A172 (cell line): ENCODE measurements at regions not wholly inside any gene's neighbourhood (a gene's known extent, or its start where the extent isn't known, plus 50 kb on each side); places are given as distances from the start of the nearest gene placed in this dataset.
A peak's percentile ranks its signal among the peaks of the same experiment; 100 is the strongest.

Experiments used
- DNase-seq: peaks from one replicate; pipeline ENCODE4 v3.0.0-alpha.2; 2015; ENCODE audit warnings: low spot score

DNA sequence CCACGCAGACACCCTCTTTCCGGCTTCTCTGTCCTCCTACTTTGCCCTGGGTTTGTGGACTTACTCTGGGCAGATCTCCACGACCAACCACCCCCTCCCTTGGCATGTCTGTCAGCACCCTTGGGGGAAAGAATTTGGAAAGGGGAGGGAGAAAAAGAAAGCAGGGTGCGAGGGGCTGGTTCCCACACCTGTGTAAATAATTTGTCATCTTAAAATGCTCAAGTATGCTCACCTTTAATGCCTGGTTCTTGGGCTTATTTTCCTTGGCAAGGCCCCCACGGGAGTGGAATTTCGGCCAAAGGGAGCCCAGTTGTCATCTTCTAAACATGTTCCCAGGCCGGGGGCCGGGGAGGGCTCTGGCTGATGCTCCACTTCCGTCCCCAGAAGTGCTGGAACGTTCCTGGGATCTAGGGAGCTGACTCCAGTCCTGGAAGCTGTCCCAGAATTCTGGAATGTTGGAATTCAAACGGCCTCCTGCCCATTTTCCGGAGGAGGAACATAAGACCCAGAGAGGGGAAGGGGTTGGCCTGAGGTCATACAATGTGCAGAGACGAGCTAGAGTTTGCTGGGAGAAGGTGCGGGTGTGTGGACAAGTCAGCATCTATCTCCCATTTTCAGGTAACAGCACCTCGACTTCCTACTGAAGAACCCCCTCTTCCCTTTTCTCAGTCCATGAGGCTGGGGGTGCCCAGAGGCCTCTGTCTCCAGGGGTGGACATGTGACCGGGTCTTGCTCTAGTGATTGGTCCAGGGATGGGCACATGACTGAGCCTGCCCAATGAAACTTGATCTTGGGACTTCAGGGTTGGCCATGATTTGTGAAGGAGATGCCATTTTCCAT lies 122.3 kb downstream of the CEBPB start:
- DNase-seq, result peak; percentile 93

DNA sequence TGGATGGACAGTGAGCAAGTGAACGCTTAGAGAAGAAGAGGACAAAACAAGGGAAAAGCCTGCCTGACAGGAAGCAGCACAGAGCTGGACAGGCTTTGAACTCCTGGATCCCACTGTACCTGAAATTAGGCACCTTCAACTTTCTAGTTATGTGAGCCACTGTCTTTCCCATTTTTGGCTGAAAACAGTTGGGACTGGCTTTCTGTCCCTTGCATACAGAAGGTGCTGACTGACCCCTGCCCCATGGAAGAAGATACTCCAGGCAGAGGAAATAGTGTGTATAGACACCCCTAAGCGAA lies 122.8 kb downstream of the CEBPB start:
- no peak for DNase-seq

DNA sequence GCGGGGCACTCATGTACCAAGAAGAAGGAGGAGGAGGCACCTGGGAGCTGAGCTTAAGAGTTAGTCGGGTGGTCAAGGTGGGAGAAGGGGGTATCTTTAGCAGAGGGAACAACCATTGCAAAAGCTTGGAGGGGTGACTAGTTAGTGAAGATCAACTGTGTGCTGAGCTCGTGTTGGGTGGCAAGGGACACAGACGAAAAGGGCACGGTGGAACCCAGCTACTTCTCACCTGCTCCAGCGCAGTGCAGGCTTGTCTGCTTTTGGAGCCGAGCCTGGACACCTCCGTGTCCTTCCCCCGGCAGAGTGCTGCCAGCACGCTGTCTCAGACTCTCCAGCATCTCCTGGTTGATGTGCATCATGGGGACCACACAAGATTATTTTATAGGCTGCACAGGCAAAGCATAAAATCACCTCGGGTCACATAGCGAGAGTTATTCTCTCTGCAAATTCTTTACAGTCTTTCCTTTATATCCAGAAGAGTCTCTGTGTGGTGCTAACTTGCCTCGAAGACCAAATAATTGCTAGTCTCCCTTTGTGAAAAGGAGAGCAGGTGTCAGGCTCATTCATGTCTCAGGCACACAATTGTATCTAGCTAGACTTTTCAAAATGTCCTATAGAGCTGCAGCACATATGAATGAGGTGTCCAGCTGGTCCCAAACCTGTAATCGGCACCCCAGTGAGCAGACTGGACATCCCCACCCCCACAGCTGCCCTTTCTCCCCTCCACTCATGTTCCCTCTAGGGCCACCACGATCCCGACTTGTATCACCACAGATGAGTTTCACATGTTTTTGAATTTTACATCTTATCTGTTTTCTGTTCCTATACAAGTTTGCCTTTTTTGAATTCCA lies 123.4 kb downstream of the CEBPB start:
- DNase-seq, result no peak

DNA sequence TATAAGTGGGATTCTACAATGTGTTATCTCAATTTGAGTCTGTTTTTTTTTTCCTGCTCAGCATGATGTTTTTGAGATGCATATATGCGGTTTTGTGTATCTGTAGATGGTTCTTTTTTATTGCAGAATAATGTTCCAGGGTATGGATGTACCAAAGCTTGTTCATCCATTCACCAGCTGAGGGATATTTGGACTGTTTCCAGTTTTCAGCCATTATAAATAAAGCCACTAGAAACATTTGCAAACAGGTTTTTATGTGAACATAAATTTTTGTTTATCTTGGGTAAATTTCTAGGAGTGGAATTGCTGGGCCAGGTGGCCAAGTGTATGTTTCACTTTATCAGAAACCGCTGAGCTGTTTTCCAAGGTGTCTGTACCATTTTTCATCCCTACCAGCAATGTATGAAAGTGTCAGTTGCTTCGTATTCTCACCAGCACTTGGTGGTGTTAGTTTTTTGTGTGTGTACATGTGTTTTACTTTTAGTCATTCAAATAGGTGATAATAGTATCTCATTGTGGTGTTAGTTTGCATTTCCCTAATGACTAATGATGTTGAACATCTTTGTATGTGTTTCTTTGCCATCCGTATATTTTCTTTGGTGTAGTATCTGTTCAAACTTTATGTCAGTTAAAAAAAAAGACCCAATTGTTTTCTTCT lies 124.2 kb downstream of the CEBPB start:
- DNase-seq, result no peak

DNA sequence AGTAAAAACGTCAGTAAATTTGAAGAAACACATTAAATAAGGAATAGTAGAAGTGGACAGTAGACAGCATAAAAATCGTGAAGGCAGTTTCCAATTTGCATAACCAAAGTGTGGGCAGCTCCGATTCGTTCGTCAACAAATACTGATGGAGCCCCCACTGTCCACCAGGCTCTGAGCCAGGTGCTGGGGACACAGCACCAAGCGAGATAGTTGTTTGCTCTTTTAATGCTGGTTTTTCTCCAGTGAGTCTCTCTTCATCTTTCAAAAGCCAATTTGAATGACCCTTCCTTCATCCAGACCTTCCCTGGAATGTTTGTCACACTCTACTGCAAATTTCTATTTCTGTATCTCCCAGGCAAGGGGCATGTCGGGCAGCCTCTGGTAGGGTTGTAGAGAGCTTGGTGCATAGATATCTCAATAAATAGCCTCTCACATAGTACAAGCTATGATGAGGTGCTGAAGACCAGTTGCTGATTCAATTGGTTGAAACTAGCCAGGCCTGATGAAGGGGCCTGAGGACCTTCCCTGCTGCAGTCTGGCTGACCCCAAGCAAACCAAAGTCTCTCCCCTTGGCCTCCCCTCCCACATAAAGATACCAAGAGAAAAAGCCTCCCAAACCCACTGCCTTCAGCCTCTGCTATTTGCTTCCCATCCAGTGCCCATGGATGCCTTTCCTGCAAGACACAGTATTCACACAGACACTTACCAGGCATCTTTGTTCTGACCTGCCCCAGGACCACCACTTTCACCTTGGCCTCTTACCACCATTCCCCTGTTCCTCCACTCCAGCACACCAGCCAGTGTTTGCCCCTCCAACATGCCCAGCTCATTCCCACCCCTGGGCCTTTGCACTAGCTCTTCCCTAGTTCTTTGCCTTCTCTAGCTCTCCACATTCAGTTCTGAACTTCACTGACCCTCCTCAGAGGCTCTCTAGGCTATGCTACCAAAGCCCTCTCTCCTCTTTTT lies 125.2 kb downstream of the CEBPB start:
- no peak for DNase-seq

DNA sequence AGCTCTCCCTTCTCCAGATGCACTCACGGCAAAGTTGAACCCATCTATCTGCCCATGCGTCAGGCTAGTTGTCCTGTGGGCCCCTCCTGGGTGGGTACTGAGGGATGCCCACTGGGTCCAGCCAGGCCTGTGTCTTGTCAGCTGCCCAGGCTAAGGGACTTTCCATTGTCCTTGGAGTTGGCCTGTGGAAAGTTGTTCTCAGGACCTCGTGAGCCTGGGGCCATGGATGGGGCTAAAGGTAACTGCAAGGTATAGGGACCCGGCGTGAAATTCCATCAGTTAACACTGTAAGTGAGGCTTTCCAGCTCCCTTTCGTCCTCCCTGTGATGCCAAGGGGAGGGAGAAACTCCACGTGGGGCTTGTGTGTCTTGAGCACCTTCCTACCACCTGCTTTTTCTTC lies 126.5 kb downstream of the CEBPB start:
- DNase-seq, result no peak

DNA sequence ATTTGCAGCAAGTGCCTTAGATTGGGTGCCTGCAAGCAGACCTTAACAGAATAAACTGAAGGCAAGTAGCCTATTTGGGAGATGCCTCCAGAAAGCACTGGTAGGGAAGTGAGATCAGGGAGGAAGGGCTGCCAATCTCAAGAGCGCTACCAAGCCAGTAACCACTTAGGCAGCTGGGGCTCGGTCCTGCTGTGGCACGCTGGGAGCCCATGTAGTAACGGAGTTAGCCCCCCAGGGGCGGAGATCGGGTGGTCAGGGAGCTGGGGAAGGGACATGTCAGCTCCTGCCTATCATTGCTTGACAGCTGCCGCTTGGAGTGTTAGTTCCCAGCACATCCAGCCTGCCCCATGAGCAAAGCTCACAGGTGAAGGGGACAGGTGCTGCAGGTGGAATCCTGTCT lies 127.0 kb downstream of the CEBPB start:
- no peak for DNase-seq

DNA sequence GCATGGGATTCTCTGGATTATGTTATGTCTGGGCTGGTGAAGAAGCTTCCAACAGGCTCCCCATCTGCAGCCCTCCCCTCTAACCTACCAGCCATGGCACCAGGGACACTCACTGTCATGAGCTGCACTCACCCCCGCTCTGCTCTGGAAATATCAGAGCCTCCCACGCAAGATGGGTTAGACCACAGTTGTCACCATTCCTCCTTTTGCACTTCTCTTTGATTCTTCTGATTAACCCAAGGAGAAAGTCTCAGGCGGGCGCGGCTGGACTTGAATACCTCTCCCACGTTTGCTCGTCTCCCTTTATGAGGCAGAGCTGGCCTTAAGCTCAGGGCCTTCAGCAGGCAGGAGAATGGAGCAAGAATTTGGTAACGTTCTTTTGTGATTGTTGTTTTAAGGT lies 128.1 kb downstream of the CEBPB start:
- no peak for DNase-seq

DNA sequence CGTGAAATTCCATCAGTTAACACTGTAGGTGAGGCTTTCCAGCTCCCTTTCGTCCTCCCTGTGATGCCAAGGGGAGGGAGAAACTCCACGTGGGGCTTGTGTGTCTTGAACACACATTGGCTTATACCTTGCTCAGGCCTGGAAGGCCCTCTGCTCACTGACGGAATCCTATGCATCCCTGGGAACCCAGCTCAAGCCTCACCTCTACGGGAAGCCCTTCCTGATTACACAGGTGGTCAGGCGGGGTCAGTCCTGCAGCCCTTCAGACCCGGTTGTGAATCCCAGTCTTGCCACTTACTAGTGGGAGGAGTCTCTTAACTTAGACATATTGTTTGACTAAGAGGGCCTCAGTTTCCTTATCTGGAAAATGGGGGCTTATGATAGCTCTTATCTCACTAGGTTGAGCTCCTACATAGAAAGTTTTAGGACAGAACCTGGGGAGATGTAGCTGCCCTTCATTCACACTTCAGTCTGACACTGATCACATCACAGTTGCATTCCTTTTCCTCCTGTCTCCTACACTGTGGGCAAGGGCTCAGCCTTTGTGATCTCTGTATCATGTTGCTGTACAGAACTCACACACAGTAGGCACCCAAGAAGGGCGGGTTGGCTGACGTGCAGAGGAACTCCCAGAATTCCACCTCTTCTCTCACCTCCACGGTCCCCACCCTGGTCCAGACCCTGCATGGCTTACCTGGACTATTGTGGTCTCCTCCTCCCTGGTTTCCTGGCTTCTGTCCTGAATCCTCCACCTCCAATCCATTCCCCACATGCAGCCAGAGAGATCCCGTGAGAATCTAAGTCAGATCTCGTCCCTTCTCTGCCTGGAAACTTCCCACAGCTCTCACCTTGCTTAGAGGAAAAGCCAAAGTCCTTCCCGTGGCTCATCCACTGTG lies 129.6 kb downstream of the CEBPB start:
- no peak for DNase-seq

DNA sequence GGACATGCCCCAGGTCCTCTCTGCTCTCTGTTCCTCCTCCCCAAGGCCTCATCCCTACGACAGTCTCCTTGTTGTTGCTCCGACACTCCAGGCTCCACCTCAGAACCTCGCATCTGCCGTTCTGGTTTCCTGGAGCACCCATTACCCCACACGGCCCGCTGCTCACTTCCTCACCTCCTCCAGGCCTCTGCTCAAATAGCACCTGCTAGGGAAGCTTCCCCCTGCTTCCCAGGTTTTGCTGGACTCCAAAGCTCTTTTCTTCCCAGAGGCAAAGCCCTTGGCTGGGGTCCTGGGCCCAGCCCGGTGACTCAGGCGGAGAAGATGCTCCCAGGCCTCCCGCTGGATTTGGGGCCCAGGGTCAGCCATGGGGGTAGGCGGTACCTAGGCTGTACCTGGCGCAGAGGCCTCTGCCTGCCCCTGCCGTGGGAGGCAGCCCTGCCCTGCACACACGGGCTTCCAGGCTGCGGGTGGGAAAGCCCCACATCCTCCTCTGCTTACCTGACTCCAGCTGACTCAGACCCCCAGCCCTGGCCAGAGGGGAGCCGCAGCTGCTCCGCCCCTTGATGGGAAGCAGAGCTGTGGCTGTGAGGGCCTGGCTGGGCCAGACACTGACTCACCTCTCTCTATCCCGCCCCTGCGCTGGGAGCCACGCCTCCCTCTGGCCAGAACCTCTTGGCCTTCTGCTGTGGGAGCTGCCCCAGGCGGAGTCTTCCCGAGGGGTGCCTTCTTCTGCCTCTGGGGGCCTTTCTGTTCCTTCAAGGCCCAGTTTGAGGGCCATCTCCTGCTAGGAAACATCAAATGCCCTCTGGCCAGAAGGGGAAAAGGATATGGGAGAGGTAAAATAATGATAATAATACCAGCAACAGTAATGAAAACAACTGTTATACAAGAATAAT lies 130.5 kb downstream of the CEBPB start:
- peak; percentile 95 for DNase-seq

DNA sequence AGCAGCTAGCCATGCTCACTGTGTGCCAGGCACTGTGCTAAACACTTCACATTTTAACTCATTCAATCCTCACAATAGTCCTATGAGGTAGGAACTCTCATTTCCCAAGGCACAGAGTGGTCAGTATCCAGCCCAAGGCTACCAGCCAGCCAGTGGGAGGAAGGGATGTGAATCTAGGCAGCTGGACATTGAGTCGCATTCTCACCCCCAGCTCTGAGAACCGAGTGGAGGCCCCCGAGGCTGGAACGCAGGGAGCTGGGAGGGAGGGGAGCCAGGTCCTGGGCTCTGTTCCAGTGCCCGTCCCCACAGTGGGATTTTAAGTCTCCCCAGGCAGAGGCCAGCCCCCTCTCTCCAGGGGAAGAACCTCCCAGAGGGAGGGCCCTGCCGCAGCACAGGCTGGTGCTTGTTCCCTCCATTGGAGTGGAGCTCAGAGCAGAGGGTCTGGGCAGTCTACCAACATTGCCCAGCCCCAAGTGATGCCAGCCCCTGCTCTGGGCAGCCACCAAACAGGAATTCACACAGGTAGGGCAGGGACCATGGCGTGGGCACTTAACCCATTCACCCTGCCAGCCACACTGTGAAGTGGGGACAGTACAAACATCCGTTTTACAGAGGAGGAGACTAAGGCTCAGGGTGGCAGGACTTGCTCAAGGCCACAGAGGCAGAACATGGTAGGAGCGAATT lies 131.3 kb downstream of the CEBPB start:
- peak; percentile 27 for DNase-seq

DNA sequence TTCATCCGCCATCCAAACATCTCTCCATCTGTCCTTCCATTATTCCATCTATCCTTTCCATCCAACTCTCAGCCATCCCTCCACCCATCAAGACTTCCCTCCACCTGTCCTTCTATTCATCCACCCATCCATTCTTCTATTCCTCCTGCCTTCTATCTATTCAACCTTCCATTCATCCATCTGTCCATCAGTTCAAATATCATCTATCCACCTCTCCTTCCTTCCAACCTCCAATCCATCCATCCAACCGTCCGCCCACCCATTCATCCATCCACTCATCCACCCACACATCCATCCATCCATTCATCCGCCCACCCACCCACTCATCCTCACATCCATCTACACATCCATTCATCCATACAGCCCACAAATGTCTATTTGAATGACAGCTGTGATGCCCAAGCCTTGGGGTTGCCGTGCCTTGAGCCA lies 132.1 kb downstream of the CEBPB start:
- DNase-seq, result no peak

DNA sequence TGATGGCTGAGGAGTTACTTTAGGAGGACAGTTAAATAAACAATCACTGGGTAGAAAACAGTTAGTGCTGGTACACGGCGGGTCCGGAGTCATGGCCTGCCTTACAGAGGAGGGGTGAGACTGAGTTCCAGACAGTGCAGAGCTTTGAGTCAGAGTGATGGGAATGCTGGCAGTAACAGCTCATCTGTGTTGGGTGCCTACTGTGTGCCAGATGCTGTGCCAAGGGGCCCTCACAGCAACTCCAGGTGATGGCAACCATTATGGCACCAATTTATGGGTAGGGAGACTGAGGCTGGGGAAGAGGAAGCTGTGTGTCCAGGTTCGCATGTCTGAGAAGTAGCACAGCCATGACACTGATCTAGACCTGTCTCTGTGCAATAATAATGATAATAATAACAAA lies 132.6 kb downstream of the CEBPB start:
- DNase-seq, result no peak

DNA sequence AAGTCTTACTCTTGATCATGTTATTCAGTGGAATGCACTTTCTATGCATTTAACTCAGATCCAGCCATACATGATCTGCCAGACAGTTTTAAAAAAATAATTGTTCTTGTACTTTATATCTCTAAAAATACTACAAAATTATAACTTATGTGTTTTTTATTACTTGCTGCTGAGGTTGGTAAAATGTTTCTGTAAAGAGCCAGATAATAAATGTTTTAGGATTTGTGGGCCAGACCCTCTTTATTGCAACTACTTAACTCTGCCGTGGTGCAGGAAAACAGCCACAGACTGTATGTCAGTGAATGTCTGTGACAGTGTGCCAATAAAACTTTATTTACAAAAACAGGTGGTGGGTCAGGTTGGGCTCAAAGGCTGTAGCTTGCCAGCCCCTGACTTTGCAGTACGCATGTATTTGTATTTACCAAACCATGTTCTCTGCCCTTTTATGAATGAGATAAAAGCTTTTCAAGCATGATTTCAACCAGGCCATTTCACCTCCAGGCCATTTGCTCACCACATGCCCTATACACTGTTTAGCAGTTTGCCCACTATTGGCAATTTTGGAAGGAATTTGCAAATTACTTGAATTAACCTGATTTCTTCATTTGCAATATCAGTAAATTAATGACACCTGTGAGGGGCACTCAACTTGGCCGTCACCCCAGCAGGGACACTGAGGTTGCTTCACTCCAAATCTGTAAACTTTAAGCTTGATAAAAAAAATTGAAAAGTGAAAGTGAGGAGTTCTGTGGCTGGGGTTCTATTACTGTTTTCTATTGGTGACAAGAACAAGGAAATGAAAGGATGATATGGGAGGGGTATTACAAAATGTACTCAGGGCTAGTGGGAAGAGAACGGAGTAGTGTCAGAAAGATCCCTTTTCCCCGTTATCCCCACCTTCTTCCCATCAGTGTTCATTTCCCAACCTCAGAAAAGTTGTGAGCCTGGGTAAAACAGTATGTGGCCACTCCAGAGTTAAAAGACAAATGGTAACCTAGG lies 133.4 kb downstream of the CEBPB start:
- no peak for DNase-seq

DNA sequence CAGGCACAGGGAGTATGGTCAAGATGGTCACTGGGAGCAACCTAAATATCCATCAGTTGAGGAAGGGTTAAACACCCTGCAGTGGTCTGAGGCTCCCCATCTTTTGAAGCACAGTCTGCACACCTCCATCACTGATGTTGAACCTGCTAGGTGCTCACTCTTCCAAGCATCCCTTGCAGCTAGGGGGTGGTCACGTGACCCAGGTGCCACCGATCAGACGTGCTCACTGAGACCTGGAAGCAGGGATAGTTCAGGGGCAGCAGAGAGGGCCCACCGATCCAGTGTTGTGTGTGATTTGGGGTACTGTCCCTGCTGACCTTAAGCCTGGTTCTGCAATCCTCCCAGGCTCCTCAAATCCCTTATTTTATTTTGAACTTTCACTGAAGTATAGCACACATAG lies 134.6 kb downstream of the CEBPB start:
- DNase-seq, result no peak

DNA sequence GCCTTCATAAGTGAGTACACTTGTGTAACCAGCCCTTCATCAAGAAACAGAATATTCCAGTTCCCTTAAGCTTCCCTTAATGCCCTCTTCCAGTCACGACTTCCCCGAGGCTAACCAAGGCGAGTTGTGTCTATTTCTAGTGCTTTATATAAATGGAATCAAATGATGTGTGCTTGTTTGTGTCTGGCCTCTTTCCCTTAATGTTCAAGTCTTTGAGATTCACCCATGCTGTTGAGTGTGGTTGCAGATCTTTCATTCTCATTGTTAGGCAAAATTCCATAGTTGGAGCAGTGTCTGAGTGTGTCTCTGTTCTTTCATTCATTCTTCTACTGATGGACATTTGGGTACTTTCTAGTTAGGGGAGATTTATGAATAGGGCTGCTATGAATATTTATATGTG lies 135.0 kb downstream of the CEBPB start:
- DNase-seq, result no peak

DNA sequence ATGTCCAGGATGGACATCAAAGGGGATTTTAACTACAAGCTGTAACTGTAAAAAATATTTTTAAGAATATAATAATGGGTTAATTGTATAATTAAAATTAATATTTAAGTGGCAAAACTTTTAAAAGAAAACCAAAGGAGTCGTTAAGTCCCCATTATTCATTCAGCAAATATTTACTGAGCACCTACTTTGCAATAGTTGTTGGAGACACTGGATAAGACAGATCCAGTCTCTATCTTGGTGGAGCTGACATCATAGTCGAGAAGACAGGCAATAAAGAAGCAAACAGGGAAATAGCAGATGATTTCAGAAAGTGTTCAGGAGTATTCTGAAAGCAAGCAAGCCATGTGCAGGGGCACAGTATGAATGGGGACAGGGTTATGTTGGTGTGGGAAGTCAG lies 137.0 kb downstream of the CEBPB start:
- DNase-seq, result no peak
